ENCODE measurements at regions not wholly inside any gene's neighbourhood (a gene's known extent, or its start where the extent isn't known, plus 50 kb on each side); places are given as distances from the start of the nearest gene placed in this dataset.
A peak's percentile ranks its signal among the peaks of the same experiment; 100 is the strongest.

GRCh38 chr2:191572319-191572718 lies 105.6 kb upstream of the NABP1 start:
- Mint-ChIP-seq H3K36me3 (no peaks in the 10 kb centered on the region), H3K27ac (peak overlapping the region in 1 of 2 donors; percentile 27), H3K9me3 (no peaks in the 10 kb centered on the region)
- ATAC-seq (peak; percentile 72 to 76), DNase-seq (ENCODE audit: low spot score in 2 of 2) (no peak)

GRCh38 chr2:191573216-191573615 lies 104.7 kb upstream of the NABP1 start:
- no peak for DNase-seq (ENCODE audit: low spot score in 2 of 2)
- no peaks in the 10 kb centered on the region for H3K36me3 Mint-ChIP-seq
- no peaks in the 10 kb centered on the region for H3K9me3 Mint-ChIP-seq
- peak overlapping the region; percentile 27 to 47 for H3K27ac Mint-ChIP-seq
- ATAC-seq, result peak; percentile 44 to 62

DNA sequence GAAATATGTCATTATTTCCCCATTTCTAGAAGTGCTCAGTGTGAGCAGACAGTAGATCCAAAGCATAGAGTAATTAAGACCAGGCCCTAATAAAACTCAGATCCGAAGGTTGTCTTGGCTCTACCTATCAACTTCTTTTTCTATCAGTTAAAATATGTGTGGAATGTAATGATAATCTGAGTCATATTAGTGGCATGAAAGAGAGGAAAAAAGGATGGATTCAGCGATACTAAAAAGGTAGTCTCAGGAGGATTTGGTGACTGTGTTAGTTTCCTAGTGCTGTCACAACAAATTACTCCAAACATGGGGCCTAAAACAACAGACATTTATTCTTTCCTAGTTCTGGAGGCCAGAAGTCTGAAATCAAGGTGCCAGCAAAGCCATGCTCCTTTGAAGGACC lies 103.7 kb upstream of the NABP1 start:
- no peak for DNase-seq (ENCODE audit: low spot score in 2 of 2)
- no peaks in the 10 kb centered on the region for H3K36me3 Mint-ChIP-seq
- peak overlapping the region in 1 of 2 donors; percentile 4 for H3K27ac Mint-ChIP-seq
- no peaks in the 10 kb centered on the region for H3K9me3 Mint-ChIP-seq
- ATAC-seq, result no peak

GRCh38 chr2:191577605-191578004 lies 100.3 kb upstream of the NABP1 start:
- DNase-seq (ENCODE audit: low spot score in 2 of 2), result no peak
- Mint-ChIP-seq H3K36me3 (no peaks in the 10 kb centered on the region), H3K9me3 (no peaks in the 10 kb centered on the region), H3K27ac (no peak overlapping the region)
- ATAC-seq, result no peak

- DNase-seq (ENCODE audit: low spot score in 2 of 2) (no peak), ATAC-seq (no peak)
- Mint-ChIP-seq H3K27ac (no peak overlapping the region), H3K9me3 (no peaks in the 10 kb centered on the region), H3K36me3 (no peaks in the 10 kb centered on the region)
These were observed 99.9 kb upstream of the NABP1 start for GRCh38 chr2:191578031-191578430.

- no peak overlapping the region for H3K27ac Mint-ChIP-seq
- H3K36me3 Mint-ChIP-seq, result no peaks in the 10 kb centered on the region
- H3K9me3 Mint-ChIP-seq, result no peaks in the 10 kb centered on the region
- no peak for DNase-seq (ENCODE audit: low spot score in 2 of 2)
- no peak for ATAC-seq
These were observed 97.4 kb upstream of the NABP1 start for GRCh38 chr2:191580581-191580980.

- no peak for ATAC-seq
- H3K9me3 Mint-ChIP-seq, result no peaks in the 10 kb centered on the region
- H3K27ac Mint-ChIP-seq, result no peak overlapping the region
- DNase-seq (ENCODE audit: low spot score in 2 of 2), result no peak
- H3K36me3 Mint-ChIP-seq, result no peaks in the 10 kb centered on the region
These were observed 96.9 kb upstream of the NABP1 start for GRCh38 chr2:191581003-191581402.

GRCh38 chr2:191582355-191582754 lies 95.6 kb upstream of the NABP1 start:
- DNase-seq (ENCODE audit: low spot score in 2 of 2), result no peak
- Mint-ChIP-seq H3K36me3 (no peaks in the 10 kb centered on the region), H3K9me3 (no peaks in the 10 kb centered on the region), H3K27ac (no peak overlapping the region)
- ATAC-seq, result no peak

- no peak for ATAC-seq
- no peak overlapping the region for H3K27ac Mint-ChIP-seq
- no peaks in the 10 kb centered on the region for H3K36me3 Mint-ChIP-seq
- no peak for DNase-seq (ENCODE audit: low spot score in 2 of 2)
- H3K9me3 Mint-ChIP-seq, result no peaks in the 10 kb centered on the region
These were observed 86.9 kb upstream of the NABP1 start for GRCh38 chr2:191591025-191591424.

GRCh38 chr2:191593622-191594385 lies 84.1 kb upstream of the NABP1 start:
- ATAC-seq (no peak), DNase-seq (ENCODE audit: low spot score in 2 of 2) (no peak)
- no peaks in the 10 kb centered on the region for H3K9me3 Mint-ChIP-seq
- H3K36me3 Mint-ChIP-seq, result no peaks in the 10 kb centered on the region
- no peak overlapping the region for H3K27ac Mint-ChIP-seq

- no peaks in the 10 kb centered on the region for H3K36me3 Mint-ChIP-seq
- no peak for ATAC-seq
- H3K27ac Mint-ChIP-seq, result no peak overlapping the region
- no peak for DNase-seq (ENCODE audit: low spot score in 2 of 2)
- H3K9me3 Mint-ChIP-seq, result no peaks in the 10 kb centered on the region
These were observed 80.7 kb upstream of the NABP1 start for GRCh38 chr2:191597186-191597751.

DNA sequence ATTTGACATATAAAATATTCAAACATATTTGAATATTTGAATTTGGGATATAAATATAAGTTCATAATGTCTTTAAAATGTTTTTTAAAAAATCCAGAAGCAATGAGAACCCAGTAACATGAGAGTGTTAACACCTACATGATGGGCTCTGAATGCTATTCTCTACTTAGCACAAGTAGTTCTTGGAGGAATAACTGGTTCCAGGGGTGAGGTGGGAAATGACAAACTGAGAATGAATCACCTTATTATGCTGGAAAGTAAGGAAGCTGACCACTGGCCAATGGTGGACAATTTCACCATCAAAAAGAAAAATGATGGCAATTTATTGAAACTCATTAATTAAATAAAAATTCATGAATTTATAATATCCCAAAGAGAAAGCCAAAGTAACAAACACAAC lies 79.6 kb upstream of the NABP1 start:
- Mint-ChIP-seq H3K27ac (no peak overlapping the region), H3K36me3 (no peaks in the 10 kb centered on the region), H3K9me3 (no peaks in the 10 kb centered on the region)
- DNase-seq (ENCODE audit: low spot score in 2 of 2) (no peak), ATAC-seq (no peak)

DNA sequence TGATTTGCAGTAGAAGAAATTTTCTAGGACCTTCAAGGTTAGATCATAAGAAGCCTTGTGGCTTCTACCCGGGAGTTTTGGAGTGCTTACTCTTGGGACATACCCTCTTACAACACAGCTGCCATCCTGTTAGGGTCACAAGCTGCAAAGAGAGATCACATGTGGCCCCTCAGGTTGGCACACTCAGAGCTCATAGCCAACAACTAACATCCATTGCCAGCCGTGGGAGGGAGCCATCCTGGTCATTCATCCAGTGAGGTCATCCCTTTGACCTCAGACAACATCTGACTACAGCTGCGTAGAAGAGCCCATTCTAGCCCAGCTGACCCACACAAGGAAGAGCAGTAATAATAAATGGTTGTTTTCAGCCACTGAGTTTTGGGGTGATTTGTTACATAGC lies 76.9 kb upstream of the NABP1 start:
- DNase-seq (ENCODE audit: low spot score in 2 of 2), result no peak
- no peaks in the 10 kb centered on the region for H3K9me3 Mint-ChIP-seq
- H3K27ac Mint-ChIP-seq, result no peak overlapping the region
- ATAC-seq, result no peak
- H3K36me3 Mint-ChIP-seq, result no peaks in the 10 kb centered on the region

DNA sequence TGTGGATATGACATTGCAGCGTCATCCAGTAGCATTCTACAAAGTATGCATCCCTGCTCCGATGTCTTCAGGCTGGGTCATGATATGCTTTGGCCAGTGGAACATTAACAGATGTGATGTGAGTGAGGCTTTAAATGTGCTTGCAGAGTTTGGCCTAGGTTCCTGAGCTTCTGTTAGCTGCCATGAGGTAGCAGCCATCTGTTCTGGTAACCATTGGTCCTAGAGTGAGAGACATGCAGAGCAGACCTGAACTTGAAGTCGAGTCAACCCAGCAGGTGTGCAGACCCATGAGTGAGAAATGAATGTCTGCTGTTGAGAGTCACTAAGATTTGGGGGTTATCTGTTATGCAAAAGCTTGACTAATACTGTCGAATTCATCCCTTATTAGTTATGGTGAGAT lies 73.8 kb upstream of the NABP1 start:
- no peak for DNase-seq (ENCODE audit: low spot score in 2 of 2)
- Mint-ChIP-seq H3K9me3 (no peaks in the 10 kb centered on the region), H3K27ac (no peak overlapping the region), H3K36me3 (no peaks in the 10 kb centered on the region)
- no peak for ATAC-seq

DNA sequence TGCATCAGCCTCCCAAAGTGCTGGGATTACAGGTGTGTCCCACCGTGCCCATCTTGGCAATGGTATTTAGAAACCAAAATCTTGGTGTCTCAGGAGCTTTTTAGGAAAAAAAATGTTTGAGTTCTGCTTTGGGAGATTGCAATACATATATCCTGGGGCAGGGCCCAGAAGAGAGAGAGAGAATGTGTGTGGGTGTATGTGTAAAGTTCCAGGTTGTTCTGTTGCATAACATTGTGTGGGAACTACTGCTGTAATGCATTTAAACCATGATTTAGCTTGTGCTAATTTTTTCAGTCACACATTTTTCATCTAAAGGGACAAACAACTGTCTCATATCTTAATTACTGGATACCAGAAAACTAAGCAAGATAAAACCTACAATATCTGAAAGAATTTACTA lies 70.8 kb upstream of the NABP1 start:
- H3K27ac Mint-ChIP-seq, result no peak overlapping the region
- no peak for DNase-seq (ENCODE audit: low spot score in 2 of 2)
- ATAC-seq, result no peak
- H3K9me3 Mint-ChIP-seq, result no peaks in the 10 kb centered on the region
- H3K36me3 Mint-ChIP-seq, result no peaks in the 10 kb centered on the region

DNA sequence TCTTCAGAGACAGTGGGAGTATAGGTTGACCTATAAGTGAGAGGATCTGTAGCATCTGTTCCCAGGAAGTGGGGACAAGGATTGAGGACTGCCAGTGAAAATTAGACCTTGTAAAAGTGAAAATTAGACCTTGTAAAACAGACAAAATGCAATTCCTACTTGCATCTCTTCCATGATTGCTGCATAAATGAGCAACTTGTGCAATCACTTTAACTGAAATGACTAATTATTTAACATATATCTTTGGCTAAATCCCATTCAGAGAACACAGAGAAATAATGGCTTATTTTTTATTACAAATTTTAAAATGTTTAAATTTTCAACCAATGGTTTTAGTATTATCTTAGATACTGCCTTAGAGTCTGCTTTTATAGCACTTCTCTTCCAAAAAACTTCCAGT lies 67.2 kb upstream of the NABP1 start:
- Mint-ChIP-seq H3K9me3 (peaks cover 0 to 4% of the 10 kb centered on the region in 2 donors), H3K27ac (no peak overlapping the region), H3K36me3 (no peaks in the 10 kb centered on the region)
- DNase-seq (ENCODE audit: low spot score in 2 of 2) (no peak), ATAC-seq (no peak)

DNA sequence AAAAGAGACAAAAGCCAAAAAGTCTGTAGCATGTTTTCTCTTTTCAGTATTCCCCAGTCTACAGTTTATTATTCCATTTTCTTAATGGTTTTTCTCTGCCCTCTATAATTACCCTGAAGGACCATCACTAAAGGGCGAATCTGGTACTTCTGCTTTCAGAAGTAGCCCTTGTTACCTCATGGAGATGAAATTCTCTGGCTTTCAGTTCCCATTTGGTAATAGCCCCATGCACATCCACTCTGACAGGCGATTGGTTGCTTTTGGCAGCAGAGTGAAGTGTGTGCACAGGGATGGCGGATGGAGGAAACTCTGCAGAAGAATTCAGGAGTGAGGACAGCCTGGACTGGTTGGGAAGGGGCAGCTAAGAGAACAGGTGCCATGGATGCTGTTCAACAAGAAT lies 66.3 kb upstream of the NABP1 start:
- DNase-seq (ENCODE audit: low spot score in 2 of 2) (no peak), ATAC-seq (no peak)
- H3K27ac Mint-ChIP-seq, result no peak overlapping the region
- peaks cover 0 to 6% of the 10 kb centered on the region in 2 donors for H3K9me3 Mint-ChIP-seq
- no peaks in the 10 kb centered on the region for H3K36me3 Mint-ChIP-seq

DNA sequence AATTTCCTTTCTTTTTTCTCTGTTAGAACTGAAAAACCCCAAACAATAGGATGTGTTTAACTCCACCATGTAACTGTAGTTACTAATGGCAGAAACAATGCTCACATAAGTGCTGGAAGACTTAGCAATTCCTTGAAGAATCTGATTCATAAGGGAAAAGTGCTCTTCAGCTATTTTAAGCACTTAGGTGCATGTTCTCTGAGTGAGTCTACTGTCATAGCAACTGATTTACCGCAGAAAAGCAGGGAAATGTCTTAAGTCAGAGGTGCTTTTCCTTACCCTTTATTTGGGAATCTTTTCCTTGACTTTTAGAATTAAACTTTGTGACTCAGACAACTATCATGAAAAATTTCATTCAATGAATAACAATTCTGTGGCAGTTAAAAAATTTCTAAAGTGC lies 65.4 kb upstream of the NABP1 start:
- Mint-ChIP-seq H3K27ac (no peak overlapping the region), H3K36me3 (no peaks in the 10 kb centered on the region), H3K9me3 (peaks cover 2 to 8% of the 10 kb centered on the region in 2 donors)
- DNase-seq (ENCODE audit: low spot score in 2 of 2) (no peak), ATAC-seq (no peak)

All from activated naive CD4-positive, alpha-beta T cell treated with anti-CD3 and anti-CD28 coated beads, Interleukin-2, amount 50 U/mL, for 72 hours (primary cell).